Posterior vena cava (tissue), 2 donors: ENCODE measurements at regions not wholly inside any gene's neighbourhood (a gene's known extent, or its start where the extent isn't known, plus 50 kb on each side); places are given as distances from the start of the nearest gene placed in this dataset.
"Not testable (repeated sequence)": the region's sequence is repeated elsewhere in the genome, so short reads cannot be mapped to it uniquely, and the experiment has no call there.

Experiments used
- DNase-seq: peaks from one replicate; pipeline ENCODE4 v3.0.0-alpha.2; 2020; ENCODE audit warnings: low spot score
- intact Hi-C, 2 donors: fragments of 100-400 bp; cut with DNase I; formaldehyde crosslinking; loops; one replicate each; pipeline versions ENCODE4 v1.14.1 to v1.14.2; 2022 to 2023
- donor health status: DM: yes; HTN: yes; CAD: no.
- donor health status: DM: yes; HTN: yes; CAD: no.

DNA sequence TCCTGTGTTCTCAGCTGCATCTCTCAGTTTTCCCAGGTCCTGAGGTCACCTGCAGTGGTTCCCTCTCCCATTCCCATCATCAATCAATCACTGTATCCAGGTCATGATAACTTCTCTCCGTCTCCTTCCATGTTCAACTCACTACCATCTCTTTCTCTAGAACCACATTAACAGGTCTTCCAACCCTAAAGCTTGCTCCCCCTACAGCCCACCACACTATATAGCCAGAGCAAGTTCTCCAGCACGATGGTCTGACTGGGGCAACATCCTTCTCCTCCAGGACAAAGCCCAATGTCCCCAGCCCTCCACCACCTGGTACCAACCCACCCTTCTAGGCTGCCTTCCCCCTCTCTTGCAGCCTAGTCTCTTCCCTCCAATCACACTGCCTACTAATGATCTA is 241.6 kb downstream of the CDK5RAP2 start:
- intact Hi-C loops: no loop called here
- no peak for DNase-seq

DNA sequence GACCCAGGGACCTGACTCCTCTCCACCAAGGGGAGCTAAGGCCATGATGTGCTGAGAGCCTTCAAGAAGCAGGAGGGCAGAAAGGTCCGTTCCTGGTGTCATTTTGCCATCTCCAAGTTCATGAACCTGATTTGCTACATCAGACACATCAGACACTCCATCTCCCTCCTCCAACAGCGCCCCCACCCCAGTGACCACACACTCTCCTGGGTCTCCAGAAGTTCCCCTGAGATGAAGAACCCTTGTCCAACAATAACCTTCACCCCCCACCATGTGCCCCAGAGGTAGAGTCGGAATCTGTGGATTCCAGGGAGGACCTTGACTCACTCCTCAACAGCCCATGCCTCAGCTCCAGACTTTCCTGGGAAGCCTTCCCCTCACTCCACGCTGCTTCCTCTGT is 242.8 kb downstream of the CDK5RAP2 start:
- DNase-seq: no peak
- intact Hi-C loops: no loop called here

GRCh38 chr9:120336753-120337090 is 243.2 kb downstream of the CDK5RAP2 start:
- no peak for DNase-seq
- intact Hi-C loops: no loop called here

DNA sequence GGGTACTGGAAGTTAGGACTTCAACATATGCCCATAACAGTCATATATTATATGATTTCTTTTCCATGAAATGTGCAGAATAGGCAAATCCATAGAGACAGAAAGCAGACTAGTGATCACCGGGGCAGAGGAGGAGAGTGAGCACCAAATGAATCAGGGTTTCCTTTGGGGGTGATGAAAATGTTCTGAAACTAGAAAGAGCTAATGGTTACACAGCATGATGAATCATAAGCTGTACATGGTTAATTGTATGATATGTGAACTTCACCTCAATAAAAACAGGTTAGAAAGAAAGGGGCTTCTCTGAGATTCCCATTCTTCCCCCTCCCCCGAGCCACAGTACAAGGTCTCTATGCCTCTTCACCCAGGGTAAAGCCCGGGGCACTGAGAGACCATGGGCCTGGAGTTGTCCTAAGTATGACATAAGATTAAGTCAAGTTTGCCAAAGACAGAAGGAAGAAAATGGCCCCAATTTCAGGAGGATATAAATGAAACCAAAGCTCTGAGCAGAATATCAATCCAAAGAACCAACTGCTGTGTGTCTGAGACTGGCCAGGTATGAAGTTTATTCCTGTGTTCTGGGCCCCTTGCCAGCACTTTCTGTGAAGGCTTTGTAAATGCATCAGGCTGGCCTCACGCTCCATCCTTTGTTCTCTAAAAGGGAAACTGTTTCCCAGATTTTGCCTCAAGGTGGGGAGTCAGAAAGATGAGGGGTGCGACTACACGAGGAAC is 243.8 kb downstream of the CDK5RAP2 start:
- intact Hi-C loops: no loop called here
- no peak for DNase-seq

DNA sequence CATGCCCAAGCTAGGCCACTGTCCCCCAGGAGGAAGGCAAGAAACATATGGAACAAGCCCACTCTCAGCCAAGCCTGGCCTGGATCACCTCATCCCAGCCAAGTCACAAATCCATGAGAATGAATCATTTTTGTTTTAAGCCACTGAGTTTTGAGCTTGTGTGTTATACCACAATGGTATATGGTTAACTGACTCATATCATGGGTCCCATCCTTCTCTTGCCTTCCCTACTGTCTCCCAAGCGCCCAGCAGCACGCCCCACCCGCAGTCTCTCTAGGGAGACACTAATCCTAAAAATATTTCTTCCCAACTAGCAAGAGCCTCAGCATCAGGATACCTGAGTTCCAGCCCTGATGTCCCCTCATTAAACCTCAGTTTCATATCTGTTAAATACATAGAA is 248.1 kb downstream of the CDK5RAP2 start:
- intact Hi-C loops: no loop called here

DNA sequence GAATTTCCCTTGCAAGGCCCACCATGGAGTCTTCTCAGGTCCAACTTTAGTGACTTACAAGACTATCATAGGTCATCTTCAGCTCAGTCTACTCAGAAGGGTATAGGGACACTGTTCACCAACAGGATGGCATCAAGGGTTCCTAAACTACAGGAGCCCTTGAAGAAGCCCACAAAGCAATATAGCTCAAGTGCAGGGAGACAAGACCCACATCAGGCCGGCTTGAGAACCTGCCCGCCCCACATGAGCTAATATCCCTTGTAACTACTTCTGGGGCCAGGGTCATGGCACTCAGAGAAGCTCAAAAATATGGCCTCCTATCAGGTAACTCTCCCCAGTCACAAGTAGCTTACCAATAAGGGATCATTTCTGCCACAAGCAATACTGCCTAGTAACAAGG is 249.9 kb downstream of the CDK5RAP2 start:
- DNase-seq: no peak
- intact Hi-C loops: no loop called here

More for the DNA sequence above, 248.1 kb downstream of the CDK5RAP2 start:
- no peak for DNase-seq

DNA sequence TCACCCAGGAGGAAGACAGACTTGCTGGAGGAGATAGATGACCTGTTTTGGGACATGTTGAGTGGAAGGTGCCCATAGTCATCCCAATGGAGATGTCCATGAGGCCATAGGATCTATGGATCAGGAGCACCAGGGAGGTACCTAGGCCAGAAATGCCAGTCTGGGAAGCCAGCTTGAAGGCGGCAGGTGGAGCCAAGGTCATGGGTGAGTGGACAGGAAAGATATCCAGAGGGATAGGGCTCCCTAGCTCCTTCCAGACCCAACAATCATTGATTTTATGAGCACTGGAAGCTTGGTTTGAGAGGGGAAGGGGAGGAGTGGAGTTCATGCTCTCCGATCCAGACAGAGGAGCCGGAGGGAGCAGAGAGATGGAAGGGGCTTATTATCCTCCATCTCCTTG is 252.6 kb downstream of the CDK5RAP2 start:
- DNase-seq: no peak
- intact Hi-C loops: loop anchor here in 1 of 2 donors (10.0 kb wide), 1 partner anchor 63 kb away; no protein-coding TSS in a partner anchor

GRCh38 chr9:120326049-120326693 is 253.8 kb downstream of the CDK5RAP2 start:
- intact Hi-C loops: loop anchor here in 1 of 2 donors (10.0 kb wide), 1 partner anchor 61 kb away; no protein-coding TSS in a partner anchor
- DNase-seq: no peak

GRCh38 chr9:120324996-120325642 is 254.8 kb downstream of the CDK5RAP2 start:
- intact Hi-C loops: loop anchor here in 1 of 2 donors (10.0 kb wide), 1 partner anchor 60 kb away; no protein-coding TSS in a partner anchor
- no peak for DNase-seq

DNA sequence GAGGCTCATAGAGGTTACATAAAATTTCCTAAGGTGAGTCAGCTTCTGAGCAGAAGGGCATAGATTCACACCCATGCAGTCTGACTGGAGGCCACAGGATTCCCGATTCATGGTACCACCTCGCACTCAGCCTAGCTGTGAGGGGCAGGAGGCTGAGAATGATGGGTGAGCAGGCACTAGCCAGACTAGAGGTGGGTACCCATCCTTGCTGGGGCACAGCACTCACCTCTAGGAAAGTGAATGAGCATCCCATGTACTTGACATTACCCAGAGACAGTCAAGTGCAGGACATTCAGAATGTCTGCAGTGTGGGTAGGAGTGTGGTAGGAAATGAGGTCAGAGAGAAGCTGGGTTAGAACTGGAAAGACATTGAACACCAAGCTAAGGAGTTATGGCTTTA is 255.5 kb downstream of the CDK5RAP2 start:
- intact Hi-C loops: loop anchor here in 1 of 2 donors (10.0 kb wide), 1 partner anchor 60 kb away; no protein-coding TSS in a partner anchor
- DNase-seq: no peak

DNA sequence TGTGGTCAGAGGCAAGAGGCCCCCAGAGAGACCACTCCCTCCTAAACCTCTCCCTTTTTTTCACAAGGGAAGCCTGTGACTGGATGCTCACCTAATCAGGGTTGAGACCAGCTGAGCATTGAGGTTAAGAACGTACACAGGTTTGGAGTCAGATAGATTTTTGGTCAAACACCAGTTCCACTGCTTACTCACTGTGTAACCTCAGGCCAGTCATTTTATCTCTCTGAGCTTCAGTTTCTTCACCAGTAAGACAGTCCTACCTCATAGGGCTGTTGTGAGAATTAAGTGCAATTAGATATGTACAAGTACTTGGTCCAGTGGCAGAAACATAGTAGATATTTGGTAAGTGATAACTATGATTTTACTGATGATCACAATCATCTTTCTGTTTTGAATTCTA is 256.8 kb downstream of the CDK5RAP2 start:
- intact Hi-C loops: loop anchor here in 1 of 2 donors (10.0 kb wide), 1 partner anchor 58 kb away; no protein-coding TSS in a partner anchor
- no peak for DNase-seq

DNA sequence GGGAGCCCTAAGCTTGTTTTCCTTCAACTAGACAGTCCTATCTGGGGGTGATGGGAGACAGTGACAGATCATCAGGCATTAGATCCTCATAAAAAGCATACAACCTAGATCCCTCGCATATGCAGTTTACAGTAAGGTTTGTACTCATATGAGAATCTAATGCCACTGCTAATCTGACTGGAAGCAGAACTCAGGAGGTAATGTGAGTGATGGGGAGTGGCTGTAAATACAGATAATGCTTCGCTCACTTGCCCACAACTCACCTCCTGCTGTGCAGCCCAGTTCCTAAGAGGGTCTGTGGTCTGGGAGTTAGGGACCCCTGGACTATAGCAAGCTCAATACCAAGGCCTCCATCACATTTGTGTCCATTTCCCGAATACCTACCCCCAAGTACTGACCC is 260.5 kb downstream of the CDK5RAP2 start:
- DNase-seq: no peak
- intact Hi-C loops: no loop called here

- intact Hi-C loops: no loop called here
- no peak for DNase-seq
Measured at GRCh38 chr9:120315154-120315553, 264.8 kb downstream of the CDK5RAP2 start.

DNA sequence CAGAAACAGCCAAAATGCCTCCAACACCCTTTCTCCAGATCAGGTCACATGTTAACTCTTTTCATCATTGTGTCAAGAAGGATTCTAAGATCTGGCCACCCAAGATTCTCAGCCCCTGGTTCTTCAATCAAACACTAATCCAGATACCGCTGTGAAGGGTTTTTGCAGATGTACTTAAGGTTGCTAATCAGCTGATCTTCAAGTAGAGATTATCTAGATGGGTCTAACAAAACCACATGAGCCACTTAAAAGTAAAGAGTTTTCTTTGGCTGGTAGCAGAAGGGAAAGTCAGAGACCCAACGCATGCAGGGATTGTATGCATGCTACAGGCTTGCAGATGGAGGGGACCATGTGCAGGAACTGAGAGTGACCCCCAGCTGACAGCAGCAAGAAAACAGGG is 267.9 kb downstream of the CDK5RAP2 start:
- intact Hi-C loops: no loop called here

GRCh38 chr9:120310035-120310434 is 269.9 kb downstream of the CDK5RAP2 start:
- no peak for DNase-seq
- intact Hi-C loops: no loop called here

More for the DNA sequence above, 267.9 kb downstream of the CDK5RAP2 start:
- no peak for DNase-seq

DNA sequence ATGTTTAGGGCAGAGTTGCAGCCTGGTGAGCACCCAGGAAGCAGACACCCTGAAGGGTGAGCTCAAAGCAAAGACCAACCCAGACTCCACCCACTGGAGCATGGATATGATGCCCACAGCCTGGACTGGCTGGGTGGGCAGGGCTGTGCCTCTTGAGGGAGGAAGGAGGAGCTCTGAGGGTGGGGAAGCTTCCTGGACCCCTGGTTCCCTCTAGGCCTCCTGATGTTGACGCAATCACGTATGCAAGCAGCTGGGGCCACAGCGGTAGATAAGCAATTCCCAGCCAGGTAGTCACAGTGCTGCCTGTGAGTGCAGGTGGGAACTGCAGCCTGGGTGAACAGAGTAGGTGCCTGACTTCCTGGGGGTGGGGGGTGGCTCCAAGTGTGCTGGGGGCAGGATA is 271.5 kb downstream of the CDK5RAP2 start:
- intact Hi-C loops: no loop called here
- no peak for DNase-seq

GRCh38 chr9:120307599-120307998 is 272.4 kb downstream of the CDK5RAP2 start:
- DNase-seq: no peak
- intact Hi-C loops: no loop called here

DNA sequence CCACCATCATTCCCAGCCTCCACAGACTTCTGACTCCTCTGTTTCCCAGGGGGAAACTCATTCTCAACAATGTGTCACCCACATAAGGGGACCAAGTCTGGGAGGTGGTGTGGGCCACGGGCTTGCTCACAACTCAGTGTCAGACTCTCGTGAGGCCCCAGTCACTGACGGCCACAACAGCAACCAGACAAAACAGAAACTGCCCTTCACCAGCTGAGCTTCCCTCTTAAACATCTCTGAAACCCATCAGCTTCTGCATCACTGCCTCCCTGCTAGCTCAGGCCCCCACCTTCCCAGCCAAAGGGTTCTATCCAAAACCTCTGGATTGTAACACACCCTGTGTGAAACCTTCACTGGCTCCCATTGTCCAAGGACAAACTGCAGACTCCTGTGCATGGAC is 273.4 kb downstream of the CDK5RAP2 start:
- DNase-seq: no peak
- intact Hi-C loops: no loop called here

DNA sequence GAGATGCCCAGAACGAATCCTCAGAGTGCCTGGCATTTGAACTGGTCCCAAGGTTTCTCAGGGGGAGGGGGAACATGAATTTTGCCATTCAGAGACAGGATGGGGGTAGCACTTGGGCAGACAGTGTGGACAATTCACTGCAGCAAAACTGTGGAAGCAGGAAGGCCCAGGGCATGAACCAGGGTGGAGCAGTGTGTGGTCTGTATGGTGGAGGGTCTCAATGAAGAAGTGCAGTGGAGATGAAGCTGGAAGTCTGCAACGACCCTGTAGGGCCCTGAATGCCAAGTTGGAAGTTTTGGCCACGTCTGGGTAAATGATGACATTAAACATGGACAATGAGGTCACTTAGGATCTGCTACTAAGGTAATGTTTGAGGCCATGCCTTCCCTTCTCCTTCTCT is 273.9 kb downstream of the CDK5RAP2 start:
- no peak for DNase-seq

DNA sequence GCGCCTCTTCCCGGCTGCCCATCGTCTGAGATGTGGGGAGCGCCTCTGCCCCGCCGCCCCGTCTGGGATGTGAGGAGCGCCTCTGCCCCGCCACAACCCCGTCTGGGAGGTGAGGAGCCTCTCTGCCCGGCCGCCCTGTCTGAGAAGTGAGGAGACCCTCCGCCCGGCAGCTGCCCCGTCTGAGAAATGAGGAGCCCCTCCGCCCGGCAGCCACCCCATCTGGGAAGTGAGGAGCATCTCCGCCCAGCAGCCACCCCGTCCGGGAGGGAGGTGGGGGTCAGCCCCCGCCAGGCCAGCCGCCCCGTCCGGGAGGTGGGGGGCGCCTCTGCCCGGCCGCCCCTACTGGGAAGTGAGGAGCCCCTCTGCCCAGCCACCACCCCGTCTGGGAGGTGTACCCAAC is 275.1 kb downstream of the CDK5RAP2 start:
- DNase-seq, intact Hi-C loops: not testable (repeated sequence)

More for the DNA sequence above, 273.9 kb downstream of the CDK5RAP2 start:
- intact Hi-C loops: no loop called here
